ENCODE measurements at regions not wholly inside any gene's neighbourhood (a gene's known extent, or its start where the extent isn't known, plus 50 kb on each side); places are given as distances from the start of the nearest gene placed in this dataset.

GRCh38 chr10:132467464-132468149 is 70.0 kb upstream of the INPP5A start:
- Histone ChIP-seq H3K27ac (ENCODE audit: low read length) (no peak overlapping the region), H3K9me3 (no peaks in the 10 kb centered on the region), H3K4me1 (ENCODE audit: control insufficient read depth in 1 of 2, extremely low read depth in 1 of 2, insufficient read depth in 2 of 2, low read length in 2 of 2) (no peaks in the 10 kb centered on the region), H3K4me3 (ENCODE audit: control insufficient read depth in 1 of 2, extremely low read depth in 1 of 2, low read length in 1 of 2) (no peak overlapping the region), H3K36me3 (ENCODE audit: control insufficient read depth in 2 of 2, extremely low read depth in 1 of 2, insufficient read depth in 1 of 2, low read length in 1 of 2) (no peaks in the 10 kb centered on the region), H3K27me3 (replicated peaks in 1 of 2; ENCODE audit: control insufficient read depth in 2 of 2, extremely low read depth in 1 of 2, insufficient read depth in 2 of 2, low read length in 1 of 2) (peaks cover 0 to 53% of the 10 kb centered on the region in 2 experiments)
- Mint-ChIP-seq H3K4me3 (no peak overlapping the region), H3K4me1 (peaks cover 0 to 2% (median 0%) of the 10 kb centered on the region in 3 donors), H3K9me3 (no peaks in the 10 kb centered on the region), H3K27ac (no peak overlapping the region), H3K36me3 (peaks cover 3% of the 10 kb centered on the region), H3K27me3 (peaks cover 0 to 1% of the 10 kb centered on the region in 2 donors)
- WGBS (ENCODE audit: insufficient coverage), result 70% methylated on average over 20 of the region's 29 CpGs
- POLR2A ChIA-PET, result no interaction called here
- DNase-seq, result peak in 1 of 35 experiments; percentile 2
- no peak for ATAC-seq (replicated peaks in 1 of 4)
- CTCF ChIA-PET, result no interaction called here

- H3K9me3 Mint-ChIP-seq, result no peaks in the 10 kb centered on the region
- ChIA-PET CTCF (no interaction called here), POLR2A (no interaction called here)
- H3K27me3 Mint-ChIP-seq, result peaks cover 0 to 3% of the 10 kb centered on the region in 2 donors
- H3K4me3 Mint-ChIP-seq, result no peak overlapping the region
- H3K36me3 Mint-ChIP-seq, result peaks cover 3% of the 10 kb centered on the region
- peaks cover 0 to 2% (median 0%) of the 10 kb centered on the region in 3 donors for H3K4me1 Mint-ChIP-seq
- 86% methylated on average over 5 of the region's 5 CpGs for WGBS (ENCODE audit: insufficient coverage)
- no peak overlapping the region for H3K27ac ChIP-seq (ENCODE audit: low read length)
- H3K4me3 ChIP-seq (ENCODE audit: control insufficient read depth in 1 of 2, extremely low read depth in 1 of 2, low read length in 1 of 2), result no peak overlapping the region
- no peaks in the 10 kb centered on the region for H3K9me3 ChIP-seq
- H3K27me3 ChIP-seq (replicated peaks in 1 of 2; ENCODE audit: control insufficient read depth in 2 of 2, extremely low read depth in 1 of 2, insufficient read depth in 2 of 2, low read length in 1 of 2), result peaks cover 0 to 52% of the 10 kb centered on the region in 2 experiments
- ATAC-seq (replicated peaks in 1 of 4) (no peak), DNase-seq (no peak)
- H3K27ac Mint-ChIP-seq, result no peak overlapping the region
- no peaks in the 10 kb centered on the region for H3K36me3 ChIP-seq (ENCODE audit: control insufficient read depth in 2 of 2, extremely low read depth in 1 of 2, insufficient read depth in 1 of 2, low read length in 1 of 2)
- no peaks in the 10 kb centered on the region for H3K4me1 ChIP-seq (ENCODE audit: control insufficient read depth in 1 of 2, extremely low read depth in 1 of 2, insufficient read depth in 2 of 2, low read length in 2 of 2)
Measured at GRCh38 chr10:132468216-132468615, 69.4 kb upstream of the INPP5A start.

GRCh38 chr10:132468651-132469050 is 68.9 kb upstream of the INPP5A start:
- ATAC-seq (replicated peaks in 1 of 4) (no peak), DNase-seq (peak in 1 of 35 experiments; percentile 2)
- H3K4me3 Mint-ChIP-seq, result no peak overlapping the region
- peaks cover 3% of the 10 kb centered on the region for H3K36me3 Mint-ChIP-seq
- ChIA-PET POLR2A (no interaction called here), CTCF (no interaction called here)
- H3K27ac Mint-ChIP-seq, result no peak overlapping the region
- Histone ChIP-seq H3K4me1 (ENCODE audit: control insufficient read depth in 1 of 2, extremely low read depth in 1 of 2, insufficient read depth in 2 of 2, low read length in 2 of 2) (no peaks in the 10 kb centered on the region), H3K27me3 (replicated peaks in 1 of 2; ENCODE audit: control insufficient read depth in 2 of 2, extremely low read depth in 1 of 2, insufficient read depth in 2 of 2, low read length in 1 of 2) (peaks cover 0 to 48% of the 10 kb centered on the region in 2 experiments), H3K9me3 (no peaks in the 10 kb centered on the region), H3K4me3 (ENCODE audit: control insufficient read depth in 1 of 2, extremely low read depth in 1 of 2, low read length in 1 of 2) (no peak overlapping the region), H3K36me3 (ENCODE audit: control insufficient read depth in 2 of 2, extremely low read depth in 1 of 2, insufficient read depth in 1 of 2, low read length in 1 of 2) (no peaks in the 10 kb centered on the region), H3K27ac (ENCODE audit: low read length) (no peak overlapping the region)
- H3K4me1 Mint-ChIP-seq, result peaks cover 0 to 2% (median 0%) of the 10 kb centered on the region in 3 donors
- 100% methylated on average over 3 of the region's 10 CpGs for WGBS (ENCODE audit: insufficient coverage)
- peaks cover 3 to 7% of the 10 kb centered on the region in 2 donors for H3K27me3 Mint-ChIP-seq
- no peaks in the 10 kb centered on the region for H3K9me3 Mint-ChIP-seq

- Histone ChIP-seq H3K4me1 (ENCODE audit: control insufficient read depth in 1 of 2, extremely low read depth in 1 of 2, insufficient read depth in 2 of 2, low read length in 2 of 2) (no peaks in the 10 kb centered on the region), H3K9me3 (no peaks in the 10 kb centered on the region), H3K27ac (ENCODE audit: low read length) (no peak overlapping the region), H3K4me3 (ENCODE audit: control insufficient read depth in 1 of 2, extremely low read depth in 1 of 2, low read length in 1 of 2) (no peak overlapping the region), H3K36me3 (ENCODE audit: control insufficient read depth in 2 of 2, extremely low read depth in 1 of 2, insufficient read depth in 1 of 2, low read length in 1 of 2) (no peaks in the 10 kb centered on the region), H3K27me3 (replicated peaks in 1 of 2; ENCODE audit: control insufficient read depth in 2 of 2, extremely low read depth in 1 of 2, insufficient read depth in 2 of 2, low read length in 1 of 2) (peaks cover 0 to 44% of the 10 kb centered on the region in 2 experiments)
- ChIA-PET POLR2A (no interaction called here), CTCF (no interaction called here)
- H3K27me3 Mint-ChIP-seq, result peaks cover 3 to 8% of the 10 kb centered on the region in 2 donors
- 83% methylated on average over 21 of the region's 21 CpGs for WGBS (ENCODE audit: insufficient coverage)
- peaks cover 3% of the 10 kb centered on the region for H3K36me3 Mint-ChIP-seq
- peaks cover 0 to 2% (median 0%) of the 10 kb centered on the region in 3 donors for H3K4me1 Mint-ChIP-seq
- DNase-seq (peak in 2 of 35 experiments; percentile 1 to 2), ATAC-seq (replicated peaks in 1 of 4) (no peak)
- H3K27ac Mint-ChIP-seq, result no peak overlapping the region
- no peaks in the 10 kb centered on the region for H3K9me3 Mint-ChIP-seq
- no peak overlapping the region for H3K4me3 Mint-ChIP-seq
Measured at GRCh38 chr10:132469197-132469884, 68.2 kb upstream of the INPP5A start.

- Histone ChIP-seq H3K9me3 (no peaks in the 10 kb centered on the region), H3K27ac (ENCODE audit: low read length) (no peak overlapping the region), H3K36me3 (ENCODE audit: control insufficient read depth in 2 of 2, extremely low read depth in 1 of 2, insufficient read depth in 1 of 2, low read length in 1 of 2) (no peaks in the 10 kb centered on the region), H3K4me3 (ENCODE audit: control insufficient read depth in 1 of 2, extremely low read depth in 1 of 2, low read length in 1 of 2) (no peak overlapping the region), H3K4me1 (ENCODE audit: control insufficient read depth in 1 of 2, extremely low read depth in 1 of 2, insufficient read depth in 2 of 2, low read length in 2 of 2) (no peaks in the 10 kb centered on the region), H3K27me3 (replicated peaks in 1 of 2; ENCODE audit: control insufficient read depth in 2 of 2, extremely low read depth in 1 of 2, insufficient read depth in 2 of 2, low read length in 1 of 2) (peaks cover 0 to 38% of the 10 kb centered on the region in 2 experiments)
- DNase-seq (no peak), ATAC-seq (replicated peaks in 1 of 4) (no peak)
- Mint-ChIP-seq H3K27ac (no peak overlapping the region), H3K4me3 (no peak overlapping the region), H3K9me3 (no peaks in the 10 kb centered on the region), H3K4me1 (peaks cover 0 to 2% (median 0%) of the 10 kb centered on the region in 3 donors), H3K36me3 (peaks cover 3% of the 10 kb centered on the region), H3K27me3 (peaks cover 3 to 11% of the 10 kb centered on the region in 2 donors)
- CTCF ChIA-PET, result no interaction called here
- 52% methylated on average over 22 of the region's 27 CpGs for WGBS (ENCODE audit: insufficient coverage)
- POLR2A ChIA-PET, result no interaction called here
Measured at GRCh38 chr10:132470410-132471124, 67.0 kb upstream of the INPP5A start.

GRCh38 chr10:132471125-132471451 is 66.5 kb upstream of the INPP5A start:
- Mint-ChIP-seq H3K4me3 (no peak overlapping the region), H3K4me1 (peaks cover 0 to 2% (median 0%) of the 10 kb centered on the region in 3 donors), H3K27me3 (peaks cover 3 to 14% of the 10 kb centered on the region in 2 donors), H3K27ac (no peak overlapping the region), H3K36me3 (peaks cover 3% of the 10 kb centered on the region), H3K9me3 (no peaks in the 10 kb centered on the region)
- H3K27me3 ChIP-seq (replicated peaks in 1 of 2; ENCODE audit: control insufficient read depth in 2 of 2, extremely low read depth in 1 of 2, insufficient read depth in 2 of 2, low read length in 1 of 2), result peaks cover 0 to 35% of the 10 kb centered on the region in 2 experiments
- no peaks in the 10 kb centered on the region for H3K9me3 ChIP-seq
- no peak overlapping the region for H3K4me3 ChIP-seq (ENCODE audit: control insufficient read depth in 1 of 2, extremely low read depth in 1 of 2, low read length in 1 of 2)
- DNase-seq, result no peak
- ATAC-seq (replicated peaks in 1 of 4), result no peak
- WGBS (ENCODE audit: insufficient coverage), result 87% methylated on average over 3 of the region's 4 CpGs
- H3K36me3 ChIP-seq (ENCODE audit: control insufficient read depth in 2 of 2, extremely low read depth in 1 of 2, insufficient read depth in 1 of 2, low read length in 1 of 2), result no peaks in the 10 kb centered on the region
- ChIA-PET POLR2A (no interaction called here), CTCF (no interaction called here)
- H3K4me1 ChIP-seq (ENCODE audit: control insufficient read depth in 1 of 2, extremely low read depth in 1 of 2, insufficient read depth in 2 of 2, low read length in 2 of 2), result no peaks in the 10 kb centered on the region
- no peak overlapping the region for H3K27ac ChIP-seq (ENCODE audit: low read length)

All from T-cell (primary cell).